Stimulated activated naive CD8-positive, alpha-beta T cell treated with anti-CD3 and anti-CD28 coated beads, Interleukin-15, amount 100 ng/mL, for 72 hours (primary cell): ENCODE measurements at regions not wholly inside any gene's neighbourhood (a gene's known extent, or its start where the extent isn't known, plus 50 kb on each side); places are given as distances from the start of the nearest gene placed in this dataset.

ENCODE experiments used
- ATAC-seq: fragments of 150-1000 bp; cut with Tn5 transposase; 2 replicates; pipeline ENCODE4 v1.10.0; 2021; ENCODE audit warnings: mild to moderate bottlenecking, moderate library complexity
- DNase-seq, 2 donors: peaks; one replicate each; pipeline ENCODE4 v3.0.0; 2021 to 2022
- H3K27ac Mint-ChIP-seq, 2 donors: one replicate each; pipeline ENCODE4 v1.8.0; 2022; ENCODE audit warnings: mild to moderate bottlenecking in 2 of 2, mixed read lengths in 2 of 2, moderate library complexity in 2 of 2
- H3K27me3 Mint-ChIP-seq: one replicate; pipeline ENCODE4 v1.8.0; 2022; ENCODE audit warnings: mixed read lengths
- H3K4me1 Mint-ChIP-seq: one replicate; pipeline ENCODE4 v1.8.0; 2022; ENCODE audit warnings: mild to moderate bottlenecking, mixed read lengths
- H3K4me3 Mint-ChIP-seq, 2 donors: one replicate each; pipeline ENCODE4 v1.8.0; 2022; ENCODE audit warnings: mild to moderate bottlenecking in 2 of 2, mixed read lengths in 2 of 2, moderate library complexity in 1 of 2
- H3K9me3 Mint-ChIP-seq, 2 donors: one replicate each; pipeline ENCODE4 v1.8.0; 2022; ENCODE audit warnings: mixed read lengths in 2 of 2

- Mint-ChIP-seq H3K27me3 (peaks cover 7% of the 10 kb centered on the region), H3K9me3 (peaks cover 0 to 6% of the 10 kb centered on the region in 2 donors), H3K4me1 (peaks cover 22% of the 10 kb centered on the region), H3K4me3 (no peak overlapping the region), H3K27ac (no peak overlapping the region)
- ATAC-seq (peak; percentile 26), DNase-seq (no peak)
Observed at GRCh38 chr6:137722749-137723272, 144.2 kb upstream of the TNFAIP3 start.

DNA sequence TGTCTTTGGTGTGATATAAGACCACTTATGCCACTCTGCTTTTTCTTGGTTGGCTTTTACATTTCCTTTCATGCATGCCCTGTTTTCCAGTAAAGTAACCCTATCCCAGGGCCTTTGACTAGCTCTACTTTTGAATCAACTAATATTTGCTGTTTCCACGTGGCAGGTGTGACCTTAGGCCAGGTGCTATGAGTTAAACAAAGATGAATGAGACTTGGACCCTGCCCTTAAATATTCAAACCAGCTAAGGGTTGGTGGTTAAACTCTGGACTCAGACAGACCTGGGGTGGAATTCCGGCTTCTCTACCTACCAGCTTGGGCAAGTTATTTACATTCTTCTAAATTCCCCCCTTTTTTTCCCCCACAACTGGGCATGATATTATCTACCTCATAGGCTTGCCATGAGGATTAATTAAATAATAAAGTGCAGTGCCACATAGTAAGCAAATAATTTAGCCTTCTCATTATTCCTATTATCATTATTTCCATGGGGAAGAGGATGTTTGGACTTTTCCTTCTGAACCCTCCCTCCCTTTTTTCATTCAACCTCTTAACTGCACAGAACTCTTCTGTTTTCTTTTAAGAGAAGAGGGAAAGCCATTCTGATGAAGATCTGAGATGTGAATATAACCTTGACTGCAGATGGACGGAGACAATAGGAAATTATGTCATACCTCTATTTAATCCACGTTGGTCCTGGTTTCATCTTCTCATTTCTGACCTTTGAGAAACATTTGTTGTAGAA is 143.6 kb upstream of the TNFAIP3 start:
- peaks cover 0 to 6% of the 10 kb centered on the region in 2 donors for H3K9me3 Mint-ChIP-seq
- no peak overlapping the region for H3K4me3 Mint-ChIP-seq
- H3K27ac Mint-ChIP-seq, result no peak overlapping the region
- H3K4me1 Mint-ChIP-seq, result peaks cover 15% of the 10 kb centered on the region
- H3K27me3 Mint-ChIP-seq, result peaks cover 10% of the 10 kb centered on the region
- ATAC-seq, result no peak
- no peak for DNase-seq

- Mint-ChIP-seq H3K27me3 (peaks cover 10% of the 10 kb centered on the region), H3K9me3 (peaks cover 0 to 3% of the 10 kb centered on the region in 2 donors), H3K27ac (no peak overlapping the region), H3K4me3 (no peak overlapping the region), H3K4me1 (peaks cover 15% of the 10 kb centered on the region)
- ATAC-seq (no peak), DNase-seq (no peak)
Observed at GRCh38 chr6:137724018-137724403, 143.0 kb upstream of the TNFAIP3 start.

DNA sequence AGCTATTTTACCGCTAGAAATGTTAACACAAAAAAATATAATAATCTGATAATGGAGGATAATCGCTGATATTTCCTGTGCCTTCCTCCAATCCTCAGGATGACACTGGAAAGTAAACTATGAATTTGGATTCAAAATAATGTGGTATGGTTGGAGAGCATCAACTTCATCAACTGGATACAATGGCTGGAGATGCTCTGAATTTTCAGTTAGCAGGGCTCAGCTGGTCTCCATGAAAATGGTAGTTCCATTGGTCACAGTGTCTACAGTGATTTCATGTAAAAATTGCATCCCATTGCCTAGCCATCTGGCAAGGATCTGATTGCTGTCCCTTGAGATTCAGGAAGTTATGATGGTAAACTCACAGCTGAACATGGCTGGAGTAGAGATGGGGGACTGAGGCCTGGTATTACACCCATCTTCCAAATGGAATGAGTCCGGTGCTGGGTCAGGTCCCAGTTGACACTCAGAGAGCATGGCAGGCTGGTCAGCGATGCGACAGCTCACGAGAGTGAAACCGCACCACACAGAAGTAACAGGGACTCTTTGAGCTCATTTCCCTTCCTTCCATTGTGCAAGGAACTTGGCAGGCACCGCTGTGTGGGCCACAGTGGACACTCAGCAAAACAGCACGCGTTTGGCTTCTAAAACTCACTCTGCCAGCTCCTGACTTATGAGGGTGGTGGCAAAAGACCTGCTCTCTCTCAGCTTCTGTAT is 142.4 kb upstream of the TNFAIP3 start:
- ATAC-seq, result no peak
- no peak for DNase-seq
- peaks cover 10% of the 10 kb centered on the region for H3K27me3 Mint-ChIP-seq
- H3K27ac Mint-ChIP-seq, result no peak overlapping the region
- H3K9me3 Mint-ChIP-seq, result no peaks in the 10 kb centered on the region
- H3K4me3 Mint-ChIP-seq, result no peak overlapping the region
- H3K4me1 Mint-ChIP-seq, result peaks cover 15% of the 10 kb centered on the region

- ATAC-seq (no peak), DNase-seq (no peak)
- Mint-ChIP-seq H3K4me1 (peaks cover 15% of the 10 kb centered on the region), H3K27me3 (peaks cover 10% of the 10 kb centered on the region), H3K27ac (no peak overlapping the region), H3K9me3 (no peaks in the 10 kb centered on the region), H3K4me3 (no peak overlapping the region)
Observed at GRCh38 chr6:137725949-137726348, 141.1 kb upstream of the TNFAIP3 start.

DNA sequence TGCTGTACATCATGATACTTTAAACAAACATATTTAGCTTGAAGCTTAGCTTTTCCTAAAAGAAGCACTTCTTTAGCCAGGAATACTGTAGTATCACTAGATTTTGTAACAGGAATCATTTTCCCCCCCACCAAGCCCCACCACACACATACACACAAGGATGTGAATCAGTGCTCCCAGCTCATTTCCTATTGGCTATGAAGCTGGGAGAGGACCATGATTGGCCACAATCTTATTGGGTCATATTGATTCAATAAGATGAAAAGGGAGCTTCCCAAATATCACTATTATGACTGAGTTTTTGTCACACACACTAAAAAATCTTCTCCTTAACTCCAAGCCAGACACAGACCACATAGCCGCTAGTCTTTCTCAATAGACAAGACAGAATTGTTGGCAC is 140.5 kb upstream of the TNFAIP3 start:
- Mint-ChIP-seq H3K4me3 (no peak overlapping the region), H3K27me3 (peaks cover 10% of the 10 kb centered on the region), H3K27ac (no peak overlapping the region), H3K9me3 (no peaks in the 10 kb centered on the region), H3K4me1 (peaks cover 15% of the 10 kb centered on the region)
- no peak for ATAC-seq
- no peak for DNase-seq

DNA sequence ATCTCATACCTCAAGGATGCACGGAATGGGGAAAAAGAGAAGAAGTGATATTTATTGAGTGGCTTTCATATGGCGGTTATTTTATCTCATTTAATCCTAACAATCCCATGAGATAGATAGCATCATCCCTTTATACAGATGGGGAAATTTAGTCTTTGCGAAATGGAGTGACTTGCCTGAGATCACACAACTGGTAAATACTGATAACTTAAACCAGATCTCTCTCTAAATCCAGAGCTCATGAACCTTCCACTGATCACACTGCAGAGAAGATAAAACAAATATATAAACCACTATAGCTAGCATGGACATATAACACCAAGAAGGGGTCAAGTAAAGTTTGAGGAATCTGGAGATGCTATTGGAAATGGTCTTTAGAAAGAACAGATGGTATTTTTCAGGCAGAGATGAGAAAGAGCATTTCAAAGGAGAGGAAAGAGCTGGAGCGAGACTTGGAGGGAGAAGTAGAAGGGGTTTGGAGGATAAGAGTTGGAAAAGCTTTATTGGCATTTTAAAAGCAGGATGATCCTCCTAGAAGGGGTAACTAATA is 139.8 kb upstream of the TNFAIP3 start:
- no peak overlapping the region for H3K4me3 Mint-ChIP-seq
- DNase-seq (no peak), ATAC-seq (no peak)
- H3K27me3 Mint-ChIP-seq, result peaks cover 14% of the 10 kb centered on the region
- H3K9me3 Mint-ChIP-seq, result no peaks in the 10 kb centered on the region
- H3K27ac Mint-ChIP-seq, result no peak overlapping the region
- peaks cover 14% of the 10 kb centered on the region for H3K4me1 Mint-ChIP-seq

GRCh38 chr6:137728386-137729349 is 138.4 kb upstream of the TNFAIP3 start:
- DNase-seq (no peak), ATAC-seq (no peak)
- Mint-ChIP-seq H3K27ac (no peak overlapping the region), H3K4me1 (peaks cover 6% of the 10 kb centered on the region), H3K27me3 (peaks cover 17% of the 10 kb centered on the region), H3K4me3 (no peak overlapping the region), H3K9me3 (no peaks in the 10 kb centered on the region)

DNA sequence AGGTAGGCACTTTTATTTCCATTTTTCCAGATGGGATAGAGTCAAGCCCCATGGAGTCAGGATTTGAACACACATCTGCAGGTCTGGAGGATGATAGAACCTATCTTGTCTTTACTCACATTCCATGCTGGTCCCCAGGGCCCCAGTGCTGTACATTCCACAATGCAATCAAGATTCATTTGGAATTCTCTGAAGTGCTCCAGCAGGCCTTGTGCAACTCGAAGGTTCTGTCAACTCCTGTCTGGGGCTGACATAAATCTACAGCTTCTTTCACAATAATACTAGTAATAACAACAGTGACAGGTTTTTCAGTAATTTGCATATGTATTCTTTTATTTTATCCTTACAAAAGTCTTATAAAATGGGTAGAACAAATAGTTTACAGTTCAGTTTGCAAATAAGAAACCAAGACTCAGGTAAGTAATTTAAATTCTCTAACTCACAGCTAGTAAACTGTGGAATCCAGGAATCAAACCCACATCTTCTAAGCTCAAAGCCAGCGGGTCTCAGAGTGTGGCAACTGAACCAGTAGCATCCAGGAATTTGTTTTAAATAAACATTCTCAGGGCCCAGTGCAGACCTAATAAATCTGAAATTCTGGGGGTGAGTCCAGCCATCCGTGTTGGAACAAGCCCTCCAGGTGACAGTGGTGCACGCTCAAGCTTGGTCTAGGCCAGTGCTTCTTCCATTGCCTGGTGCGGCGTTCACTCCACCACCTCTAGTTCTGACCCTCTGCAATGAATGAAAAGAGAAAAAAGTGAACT is 137.0 kb upstream of the TNFAIP3 start:
- Mint-ChIP-seq H3K4me1 (no peaks in the 10 kb centered on the region), H3K9me3 (no peaks in the 10 kb centered on the region), H3K27me3 (peaks cover 25% of the 10 kb centered on the region), H3K4me3 (no peak overlapping the region), H3K27ac (no peak overlapping the region)
- ATAC-seq (no peak), DNase-seq (no peak)

GRCh38 chr6:137731600-137731959 is 135.5 kb upstream of the TNFAIP3 start:
- ATAC-seq (no peak), DNase-seq (no peak)
- Mint-ChIP-seq H3K4me1 (peaks cover 9% of the 10 kb centered on the region), H3K9me3 (no peaks in the 10 kb centered on the region), H3K4me3 (no peak overlapping the region), H3K27me3 (peaks cover 25% of the 10 kb centered on the region), H3K27ac (no peak overlapping the region)

- H3K27me3 Mint-ChIP-seq, result peaks cover 25% of the 10 kb centered on the region
- peaks cover 12% of the 10 kb centered on the region for H3K4me1 Mint-ChIP-seq
- no peaks in the 10 kb centered on the region for H3K9me3 Mint-ChIP-seq
- H3K27ac Mint-ChIP-seq, result no peak overlapping the region
- H3K4me3 Mint-ChIP-seq, result no peak overlapping the region
- ATAC-seq, result no peak
- DNase-seq, result no peak
Observed at GRCh38 chr6:137731960-137732616, 135.0 kb upstream of the TNFAIP3 start.

DNA sequence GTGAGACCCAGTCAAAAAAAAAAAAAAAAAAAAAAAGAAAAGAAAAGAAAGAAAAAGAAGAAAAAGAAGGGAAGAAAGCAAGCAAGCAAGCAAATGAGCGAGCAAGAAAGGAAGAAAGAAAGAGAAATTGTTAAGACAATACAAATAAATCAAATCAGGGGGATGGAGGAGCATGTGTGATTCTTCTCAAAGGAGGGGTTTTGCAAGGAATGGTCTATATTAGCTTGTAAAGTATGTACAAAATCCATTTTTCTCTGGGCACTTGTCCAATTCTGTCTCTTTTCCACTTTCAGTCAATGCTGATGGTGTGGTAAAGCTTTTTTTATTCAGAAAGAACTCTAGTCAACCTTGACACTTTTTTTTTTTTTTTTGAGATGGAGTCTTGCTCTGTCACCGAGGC is 133.7 kb upstream of the TNFAIP3 start:
- Mint-ChIP-seq H3K4me1 (peaks cover 12% of the 10 kb centered on the region), H3K27ac (no peak overlapping the region), H3K27me3 (peaks cover 15% of the 10 kb centered on the region), H3K4me3 (no peak overlapping the region), H3K9me3 (no peaks in the 10 kb centered on the region)
- ATAC-seq, result no peak
- DNase-seq, result no peak

DNA sequence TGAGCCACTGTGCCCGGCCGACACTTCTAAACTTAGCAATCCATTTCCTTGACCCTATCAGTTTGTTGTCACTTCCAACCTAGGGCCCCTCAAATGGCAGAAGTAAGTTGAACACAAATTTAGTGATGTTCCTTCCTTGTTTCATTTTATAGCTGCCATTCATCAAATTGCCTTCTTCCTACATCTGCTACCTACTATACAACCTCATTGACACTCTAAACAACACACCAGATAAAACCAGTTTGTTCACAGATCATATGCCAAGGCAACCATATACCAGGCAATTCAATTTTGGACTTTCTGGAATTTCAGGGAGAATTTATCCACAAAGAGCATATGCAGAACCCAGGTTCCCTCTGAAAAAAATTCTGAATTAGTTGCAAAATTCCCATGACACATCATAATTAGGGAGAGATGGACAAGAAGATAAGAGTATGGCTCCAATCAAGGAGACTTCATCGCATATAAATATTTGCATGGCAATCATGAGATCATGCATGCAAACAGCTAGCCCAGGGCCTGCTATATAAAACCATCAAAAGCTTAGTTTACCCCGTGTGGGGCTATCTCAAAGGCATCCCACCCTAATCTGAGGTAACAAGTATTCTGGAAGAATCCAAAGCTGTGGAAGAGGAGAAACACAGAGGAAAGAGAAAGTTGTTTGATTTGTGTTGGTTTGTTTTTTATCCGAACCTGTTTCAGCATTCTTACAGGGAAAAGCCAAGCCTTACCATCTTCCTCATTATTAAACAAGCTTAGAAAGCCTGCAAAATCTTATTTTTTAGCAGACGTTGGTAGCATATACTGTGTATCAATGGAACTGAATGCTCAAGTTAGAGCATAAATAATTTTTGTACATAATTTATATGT is 132.8 kb upstream of the TNFAIP3 start:
- Mint-ChIP-seq H3K4me1 (peaks cover 12% of the 10 kb centered on the region), H3K27me3 (peaks cover 18% of the 10 kb centered on the region), H3K27ac (no peak overlapping the region), H3K4me3 (no peak overlapping the region), H3K9me3 (no peaks in the 10 kb centered on the region)
- ATAC-seq, result no peak
- no peak for DNase-seq

GRCh38 chr6:137734875-137735182 is 132.2 kb upstream of the TNFAIP3 start:
- no peak overlapping the region for H3K27ac Mint-ChIP-seq
- peaks cover 23% of the 10 kb centered on the region for H3K27me3 Mint-ChIP-seq
- ATAC-seq (no peak), DNase-seq (no peak)
- no peaks in the 10 kb centered on the region for H3K9me3 Mint-ChIP-seq
- peaks cover 12% of the 10 kb centered on the region for H3K4me1 Mint-ChIP-seq
- H3K4me3 Mint-ChIP-seq, result no peak overlapping the region
